Pancreas (tissue), 10 donors: ENCODE measurements at regions not wholly inside any gene's neighbourhood (a gene's known extent, or its start where the extent isn't known, plus 50 kb on each side); places are given as distances from the start of the nearest gene placed in this dataset.
"Not testable (repeated sequence)": the region's sequence is repeated elsewhere in the genome, so short reads cannot be mapped to it uniquely, and the experiment has no call there.

ENCODE experiments used
- ATAC-seq, 4 donors: fragments of 200-7000 bp; cut with Tn5 transposase; one replicate each; pipeline versions ENCODE4 v1.8.0 to v1.9.1; 2020; ENCODE audit warnings: mild to moderate bottlenecking in 4 of 4, moderate library complexity in 4 of 4
- DNase-seq, 6 donors: peaks; one replicate each; pipeline ENCODE4 v3.0.0-alpha.2; 2020
- FAIRE-seq: peaks from 2 replicates; lab custom pipeline; 2012; peaks lifted over from hg19 to GRCh38; lab: Jason Lieb, UNC
- H3K27ac ChIP-seq, 4 donors: fragments of 200-600 bp; sonication (generic); 1 replicate in 3 of 4; 2 replicates in 1 of 4; pipeline versions ENCODE4 v1.5.0 to v1.8.0; 2020
- H3K27me3 ChIP-seq, 4 donors: fragments of 200-600 bp; one replicate each; pipeline ENCODE4 v1.8.0; 2021
- H3K36me3 ChIP-seq, 3 donors: fragments of 200-600 bp; sonication (generic) in 1 of 3; one replicate each; pipeline versions ENCODE4 v1.5.0 to v1.8.0; 2020 to 2021
- H3K4me1 ChIP-seq, 3 donors: fragments of 200-600 bp; one replicate each; pipeline ENCODE4 v1.8.0; 2021
- H3K4me3 ChIP-seq, 4 donors: fragments of 200-600 bp; sonication (generic) in 2 of 4; one replicate each; pipeline versions ENCODE4 v1.5.0 to v1.8.0; 2020 to 2021
- H3K9me3 ChIP-seq, 4 donors: fragments of 200-600 bp; one replicate each; pipeline ENCODE4 v1.8.0; 2021
- CTCF ChIP-seq, 4 donors: fragments of 200-600 bp; sonication (generic) in 3 of 4; IDR thresholded peaks; one replicate each; pipeline versions ENCODE4 v1.5.0 to v1.8.0; 2021; ENCODE audit warnings: antibody characterized with exemption in 4 of 4
- WGBS, 2 donors: extraction: QIAGEN DNeasy Blood & Tissue Kit; methylation state at CpG; one replicate each; pipeline ENCODE4 v1.1.7; 2013; 5-methylcytosine and 5-hydroxymethylcytosine counted together
- intact Hi-C, 3 donors: fragments of 100-400 bp; cut with DNase I; formaldehyde crosslinking; loops; one replicate each; pipeline versions ENCODE4 v1.11.1 to v1.14.2; 2022
- donor health status: healthy with polysubstance abuse.
- donor health status: DM: no; HTN: no; CAD: no; lungs with moderate emphysema.
- donor health status: DM: no; HTN: no; CAD: no.
- donor health status: control.
- donor health status: control.
- donor health status: Bipolar disorder and iron deficiency.
- donor health status: DM: yes; HTN: yes; CAD: no.
- donor health status: DM: no; HTN: no; CAD: no.
- donor health status: DM: no; HTN: no; CAD: no.
- donor health status: DM: yes; HTN: yes; CAD: no.

GRCh38 chr11:123338266-123338800 is 91.7 kb upstream of the GRAMD1B start:
- Histone ChIP-seq H3K27ac (no peak overlapping the region), H3K27me3 (peaks cover 0 to 6% (median 0%) of the 10 kb centered on the region in 4 donors), H3K9me3 (no peaks in the 10 kb centered on the region), H3K36me3 (no peaks in the 10 kb centered on the region), H3K4me1 (no peaks in the 10 kb centered on the region), H3K4me3 (no peak overlapping the region)
- DNase-seq (no peak), ATAC-seq (no peak), FAIRE-seq (no peak)
- 69 to 73% methylated on average over 6 of the region's 6 CpGs for WGBS, 2 donors
- TF ChIP-seq CTCF (IDR thresholded peaks at IDR 0.05) = no peak
- intact Hi-C loops = no loop called here

DNA sequence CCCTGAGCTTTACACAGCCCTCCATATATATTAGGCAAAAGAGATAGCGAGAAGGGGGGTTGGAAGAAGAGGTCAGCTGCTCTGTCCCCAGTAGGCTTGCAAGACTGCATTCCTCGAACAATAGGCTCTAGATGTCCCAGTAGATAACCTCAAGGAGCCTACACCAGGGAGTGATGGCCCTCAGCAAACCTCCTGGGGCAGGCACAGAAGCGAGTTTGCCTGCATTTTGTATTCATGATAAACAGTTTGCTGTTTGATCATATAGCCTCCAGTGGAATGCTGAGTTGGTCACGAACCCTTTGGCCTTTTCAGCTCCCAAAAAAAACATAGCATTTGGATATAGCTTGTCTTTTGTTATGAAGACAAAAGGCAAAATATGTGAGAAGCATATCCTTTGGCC is 95.1 kb upstream of the GRAMD1B start:
- ATAC-seq (no peak), FAIRE-seq (no peak)
- peaks cover 0 to 6% (median 3%) of the 10 kb centered on the region in 4 donors for H3K27me3 ChIP-seq

DNA sequence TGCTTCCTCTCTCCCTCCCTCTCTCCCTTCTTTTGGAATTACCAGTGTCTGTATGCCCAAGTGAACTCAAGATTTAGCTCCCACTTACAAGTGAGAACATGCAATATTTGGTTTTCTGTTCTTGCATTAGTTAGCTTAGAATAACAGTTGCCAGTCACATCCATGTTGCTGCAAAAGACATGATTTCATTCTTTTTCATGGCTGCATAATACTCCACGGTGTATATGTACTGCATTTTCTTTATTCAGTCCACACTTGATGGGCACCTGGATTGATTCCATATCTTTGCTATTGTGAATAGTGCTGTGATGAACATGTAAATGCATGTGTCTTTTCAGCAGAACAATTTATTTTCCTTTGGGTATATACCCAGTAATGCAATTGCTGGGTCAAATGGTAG is 97.5 kb upstream of the GRAMD1B start:
- intact Hi-C loops, H3K27ac ChIP-seq, H3K4me3 ChIP-seq, FAIRE-seq, H3K36me3 ChIP-seq, H3K4me1 ChIP-seq, H3K27me3 ChIP-seq, DNase-seq, ATAC-seq, H3K9me3 ChIP-seq: not testable (repeated sequence)
- WGBS, 2 donors = 86 to 93% methylated on average over 1 of the region's 1 CpG

More for the DNA sequence above, 95.1 kb upstream of the GRAMD1B start:
- WGBS, 2 donors = 73 to 75% methylated on average over 4 of the region's 4 CpGs
- Histone ChIP-seq H3K27ac (no peak overlapping the region), H3K4me1 (no peaks in the 10 kb centered on the region), H3K4me3 (no peak overlapping the region), H3K36me3 (no peaks in the 10 kb centered on the region), H3K9me3 (no peaks in the 10 kb centered on the region)
- no peak for DNase-seq
- no peak for TF ChIP-seq CTCF (IDR thresholded peaks at IDR 0.05)
- intact Hi-C loops = no loop called here

- ATAC-seq = no peak
- no peaks in the 10 kb centered on the region for H3K4me1 ChIP-seq
- no peaks in the 10 kb centered on the region for H3K36me3 ChIP-seq
- no peak overlapping the region for H3K27ac ChIP-seq
- 53 to 81% methylated on average over 2 of the region's 2 CpGs for WGBS, 2 donors
- FAIRE-seq = no peak
- intact Hi-C loops = no loop called here
- H3K27me3 ChIP-seq = peaks cover 0 to 6% (median 0%) of the 10 kb centered on the region in 4 donors
- DNase-seq = no peak
- no peak overlapping the region for H3K4me3 ChIP-seq
- no peak for TF ChIP-seq CTCF (IDR thresholded peaks at IDR 0.05)
- no peaks in the 10 kb centered on the region for H3K9me3 ChIP-seq
These were observed 99.1 kb upstream of the GRAMD1B start for GRCh38 chr11:123330948-123331347.

DNA sequence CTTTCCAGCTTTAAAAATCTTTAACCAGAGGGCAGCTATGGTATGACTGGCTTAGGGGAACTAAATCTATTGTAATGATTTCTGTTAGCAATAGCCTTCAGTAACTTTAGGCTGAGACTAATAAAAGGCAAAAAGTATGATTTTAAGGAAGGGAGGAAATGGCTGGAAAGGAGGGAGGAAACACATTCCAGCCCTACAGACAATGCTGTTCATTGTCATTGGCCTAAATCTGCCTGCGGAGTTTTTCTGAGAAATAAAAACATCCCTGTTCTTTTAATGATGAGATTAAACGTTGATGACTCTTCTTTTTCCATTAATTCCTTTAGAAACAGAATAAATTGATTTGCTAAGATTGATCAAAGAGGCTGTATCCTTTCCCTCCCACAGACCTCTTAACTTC is 99.6 kb upstream of the GRAMD1B start:
- Histone ChIP-seq H3K4me1 (no peaks in the 10 kb centered on the region), H3K27me3 (peaks cover 0 to 6% (median 0%) of the 10 kb centered on the region in 4 donors), H3K9me3 (no peaks in the 10 kb centered on the region), H3K36me3 (no peaks in the 10 kb centered on the region), H3K4me3 (no peak overlapping the region), H3K27ac (no peak overlapping the region)
- FAIRE-seq = no peak
- no peak for ATAC-seq
- WGBS, 2 donors = 47 to 53% methylated on average over 2 of the region's 2 CpGs
- TF ChIP-seq CTCF (IDR thresholded peaks at IDR 0.05) = no peak
- DNase-seq = no peak
- intact Hi-C loops = no loop called here
